HCT116 (cell line): ENCODE measurements at regions not wholly inside any gene's neighbourhood (a gene's known extent, or its start where the extent isn't known, plus 50 kb on each side); places are given as distances from the start of the nearest gene placed in this dataset.

Experiments used
- ATAC-seq: fragments of 200-7000 bp; cut with Tn5 transposase; 2 replicates; pipeline ENCODE4 v1.9.1; 2020; ENCODE audit warnings: mild to moderate bottlenecking, moderate library complexity
- BruUV-seq: library from RNA; stranded (reverse); fragments of 400-500 nt; replicated peaks from 2 replicates; lab custom pipeline; 2021; lab: Mats Ljungman, UMichigan
- CTCF ChIA-PET: fragments of 300-600 bp; sonication (Branson Sonifier 250); formaldehyde crosslinking; loops from one replicate; lab custom pipeline; 2021; ENCODE audit warnings: antibody characterized with exemption; lab: Charles Lee
- POLR2A ChIA-PET: fragments of 300-600, 350-600 bp; sonication (Branson Sonifier 250); formaldehyde crosslinking; loops from one replicate; lab custom pipeline; 2021; ENCODE audit warnings: antibody characterized with exemption; lab: Charles Lee
- RAD21 ChIA-PET, 2 experiments: fragments of 300-600 bp; sonication (Branson Sonifier 250); formaldehyde crosslinking; loops; one replicate each; lab custom pipeline; 2023; ENCODE audit warnings: low total read pairs in 2 of 2; ENCODE audit not compliant: uncharacterized antibody in 2 of 2, unreplicated experiment in 2 of 2, low non-redundant PET in 1 of 2; lab: Charles Lee
- DNase-seq: peaks from one replicate; pipeline ENCODE4 v3.0.0-alpha.2; 2010; ENCODE audit warnings: low read depth, low spot score
- H2AFZ ChIP-seq: fragments of 200-600 bp; shearing (Covaris generic), sonication (generic); 2 replicates; pipeline ENCODE4 v1.6.1; 2017; ENCODE audit warnings: low read depth, mixed run types, mixed read lengths, antibody characterized with exemption, low read length; ENCODE audit not compliant: poor library complexity, severe bottlenecking
- H3K27ac ChIP-seq: 2 replicates; pipeline ENCODE4 v1.5.1; 2012; ENCODE audit warnings: low read depth, low read length
- H3K27me3 ChIP-seq: fragments of 200-600 bp; sonication (generic); 2 replicates; pipeline ENCODE4 v1.6.1; 2016; ENCODE audit warnings: mixed run types, low read length, mixed read lengths; ENCODE audit not compliant: insufficient read depth
- H3K36me3 ChIP-seq, 2 experiments: fragments of 200-500 bp in 1 of 2; fragments of 200-600 bp in 1 of 2; sonication (Bioruptor generic) in 1 of 2; sonication (generic) in 1 of 2; 2 replicates each; pipeline versions ENCODE4 v1.5.1 to v1.6.1; 2014 to 2016; ENCODE audit warnings: low read length in 2 of 2, inconsistent platforms in 1 of 2, mixed read lengths in 1 of 2, mixed run types in 1 of 2; ENCODE audit not compliant: insufficient read depth in 2 of 2, control insufficient read depth in 1 of 2
- H3K4me1 ChIP-seq, 2 experiments: fragments of 200-600 bp in 1 of 2; sonication (generic) in 1 of 2; 2 replicates each; pipeline versions ENCODE4 v1.5.1 to v1.6.1; 2012 to 2017; ENCODE audit warnings: low read length in 2 of 2, inconsistent platforms in 1 of 2, mild to moderate bottlenecking in 1 of 2, mixed read lengths in 1 of 2, mixed run types in 1 of 2, moderate library complexity in 1 of 2; ENCODE audit not compliant: insufficient read depth in 2 of 2, control insufficient read depth in 1 of 2
- H3K4me2 ChIP-seq: fragments of 200-600 bp; sonication (generic); 2 replicates; pipeline ENCODE4 v1.6.1; 2017; ENCODE audit warnings: mixed run types, low read length, mixed read lengths
- H3K4me3 ChIP-seq, 2 experiments: fragments of 200-600 bp in 1 of 2; sonication (generic) in 1 of 2; replicated peaks in 1 of 2; 2 replicates each; pipeline ENCODE4 v1.5.1; 2011 to 2016; ENCODE audit warnings: low read length in 2 of 2, control low read depth in 1 of 2, low read depth in 1 of 2, mild to moderate bottlenecking in 1 of 2, mixed read lengths in 1 of 2, mixed run types in 1 of 2
- H3K79me2 ChIP-seq: fragments of 200-600 bp; sonication (generic); 2 replicates; pipeline ENCODE4 v1.6.1; 2017; ENCODE audit warnings: mild to moderate bottlenecking, mixed run types, low read length, moderate library complexity, mixed read lengths; ENCODE audit not compliant: insufficient read depth
- H3K9ac ChIP-seq: fragments of 200-600 bp; sonication (generic); 2 replicates; pipeline ENCODE4 v1.6.1; 2016; ENCODE audit warnings: low read length, mixed read lengths
- H3K9me2 ChIP-seq: fragments of 200-600 bp; sonication (generic), shearing (Covaris generic); 2 replicates; pipeline ENCODE4 v1.6.1; 2017; ENCODE audit warnings: mixed run types, mild to moderate bottlenecking, moderate library complexity; ENCODE audit not compliant: insufficient read depth
- H3K9me3 ChIP-seq, 2 experiments: fragments of 200-500 bp in 1 of 2; fragments of 200-600 bp in 1 of 2; sonication (Bioruptor generic) in 1 of 2; sonication (generic) in 1 of 2; 2 replicates each; pipeline ENCODE4 v1.6.1; 2014 to 2017; ENCODE audit warnings: low read length in 2 of 2, mixed read lengths in 2 of 2, inconsistent platforms in 1 of 2, low read depth in 1 of 2, mild to moderate bottlenecking in 1 of 2, mixed run types in 1 of 2, moderate library complexity in 1 of 2; ENCODE audit not compliant: control insufficient read depth in 1 of 2, insufficient read depth in 1 of 2
- H4K20me1 ChIP-seq: fragments of 200-600 bp; sonication (generic), shearing (Covaris generic); 2 replicates; pipeline ENCODE4 v1.6.1; 2017; ENCODE audit warnings: mixed run types, mild to moderate bottlenecking, moderate library complexity; ENCODE audit not compliant: insufficient read depth
- CBX3 ChIP-seq: IDR thresholded peaks from 2 replicates; pipeline ENCODE4 v1.6.1; 2012; ENCODE audit warnings: low read depth
- JUND ChIP-seq: IDR thresholded peaks from 2 replicates; pipeline ENCODE4 v1.6.1; 2012
- POLR2A ChIP-seq: IDR thresholded peaks from 2 replicates; pipeline ENCODE4 v1.7.0; 2011; ENCODE audit warnings: borderline replicate concordance; ENCODE audit not compliant: insufficient read depth, insufficient read length; ENCODE audit errors: extremely low read depth
- RAD21 ChIP-seq: IDR thresholded peaks from 2 replicates; pipeline ENCODE4 v1.6.1; 2012; ENCODE audit warnings: low read depth, mild to moderate bottlenecking
- SIN3A ChIP-seq: IDR thresholded peaks from 2 replicates; pipeline ENCODE4 v1.6.1; 2012; ENCODE audit warnings: low read depth
- YY1 ChIP-seq: IDR thresholded peaks from 2 replicates; pipeline ENCODE4 v1.6.1; 2011; ENCODE audit warnings: low read length, low read depth, moderate library complexity, mild to moderate bottlenecking; ENCODE audit not compliant: insufficient replicate concordance; ENCODE audit errors: extremely low read depth
- intact Hi-C: fragments of 100-400 bp; cut with micrococcal nuclease; formaldehyde crosslinking; loops from 2 replicates; pipeline ENCODE4 v1.10.0; 2022

- BruUV-seq = no TSS peak
- intact Hi-C loops = no loop called here
- no peak overlapping the region for H2AFZ ChIP-seq
- H3K36me3 ChIP-seq = no peaks in the 10 kb centered on the region
- H3K27me3 ChIP-seq = no peaks in the 10 kb centered on the region
- H3K4me2 ChIP-seq = no peak overlapping the region
- no peaks in the 10 kb centered on the region for H3K9me3 ChIP-seq
- CTCF ChIA-PET = no interaction called here
- ATAC-seq (no peak), DNase-seq (no peak)
- TF ChIP-seq YY1 (no peak), POLR2A (no peak), SIN3A (no peak), RAD21 (no peak)
- POLR2A ChIA-PET = no interaction called here
- H3K9ac ChIP-seq = no peak overlapping the region
- RAD21 ChIA-PET = no interaction called here
- H3K4me1 ChIP-seq = no peaks in the 10 kb centered on the region
- no peaks in the 10 kb centered on the region for H4K20me1 ChIP-seq
- H3K79me2 ChIP-seq = no peaks in the 10 kb centered on the region
- no peak overlapping the region for H3K27ac ChIP-seq
- no peak overlapping the region for H3K4me3 ChIP-seq
- no peaks in the 10 kb centered on the region for H3K9me2 ChIP-seq
These were observed 147.2 kb upstream of the PROX1 start for GRCh38 chr1:213840575-213840974.

DNA sequence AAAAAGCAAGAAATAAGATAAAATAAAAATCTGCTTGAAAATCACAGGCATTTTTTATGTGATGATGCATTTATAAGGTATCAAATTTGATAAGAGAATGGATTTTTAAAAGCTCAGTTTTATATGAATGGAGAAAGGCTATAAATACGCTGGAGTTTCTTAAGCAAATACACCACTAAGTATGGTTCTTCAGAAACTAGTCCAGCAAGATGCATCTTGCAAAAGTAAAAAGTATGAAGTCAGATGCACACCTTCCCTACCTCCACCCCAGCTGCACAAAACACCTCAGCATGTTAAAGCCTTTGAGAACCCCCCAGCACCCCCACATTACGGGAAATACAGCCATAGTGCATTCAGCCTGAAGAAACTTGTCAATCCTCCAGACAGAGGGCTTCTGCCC lies 143.1 kb upstream of the PROX1 start:
- no TSS peak for BruUV-seq
- TF ChIP-seq JUND (no peak), CBX3 (no peak)
- no peaks in the 10 kb centered on the region for H3K27me3 ChIP-seq
- no peak overlapping the region for H2AFZ ChIP-seq
- H3K9me3 ChIP-seq = no peaks in the 10 kb centered on the region
- H3K27ac ChIP-seq = no peak overlapping the region
- H3K4me3 ChIP-seq = no peak overlapping the region
- intact Hi-C loops = no loop called here
- no peaks in the 10 kb centered on the region for H3K36me3 ChIP-seq
- DNase-seq = no peak
- no peaks in the 10 kb centered on the region for H3K4me1 ChIP-seq
- ChIA-PET CTCF (no interaction called here), RAD21 (no interaction called here), POLR2A (no interaction called here)
- no peak overlapping the region for H3K4me2 ChIP-seq
- no peaks in the 10 kb centered on the region for H3K79me2 ChIP-seq
- no peak for ATAC-seq
- no peaks in the 10 kb centered on the region for H3K9me2 ChIP-seq
- no peaks in the 10 kb centered on the region for H4K20me1 ChIP-seq
- no peak overlapping the region for H3K9ac ChIP-seq
